HG03108 (cell line): ENCODE measurements at regions not wholly inside any gene's neighbourhood (a gene's known extent, or its start where the extent isn't known, plus 50 kb on each side); places are given as distances from the start of the nearest gene placed in this dataset.

Source experiments
- ATAC-seq: cut with Tn5 transposase; IDR thresholded peaks from one replicate; pipeline ENCODE4 v1.9.1; 2021; ENCODE audit warnings: moderate library complexity; ENCODE audit not compliant: unreplicated experiment

DNA sequence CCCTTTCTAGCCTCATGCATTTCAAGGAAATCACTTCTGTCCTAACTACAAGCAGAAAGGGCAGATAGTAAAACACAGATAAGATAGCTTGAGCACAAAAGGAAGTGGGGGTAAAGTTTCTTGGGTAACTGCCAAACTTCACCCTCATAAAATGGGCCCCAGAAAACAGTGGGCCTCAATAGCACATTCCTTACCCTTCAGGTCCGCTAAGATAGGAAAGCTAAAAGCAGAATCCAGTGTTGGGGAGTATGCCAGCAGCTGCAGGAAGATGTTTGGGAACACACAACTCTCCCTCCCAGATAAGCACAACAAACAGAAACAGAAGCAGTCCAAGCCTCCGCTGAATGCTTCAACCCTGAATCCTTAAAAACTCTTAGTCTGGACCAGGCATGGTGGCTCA is 110.9 kb upstream of the MGAT4C start:
- no peak for ATAC-seq

- ATAC-seq: no peak
These were observed 93.0 kb upstream of the MGAT4C start for GRCh38 chr12:86349196-86349595.

DNA sequence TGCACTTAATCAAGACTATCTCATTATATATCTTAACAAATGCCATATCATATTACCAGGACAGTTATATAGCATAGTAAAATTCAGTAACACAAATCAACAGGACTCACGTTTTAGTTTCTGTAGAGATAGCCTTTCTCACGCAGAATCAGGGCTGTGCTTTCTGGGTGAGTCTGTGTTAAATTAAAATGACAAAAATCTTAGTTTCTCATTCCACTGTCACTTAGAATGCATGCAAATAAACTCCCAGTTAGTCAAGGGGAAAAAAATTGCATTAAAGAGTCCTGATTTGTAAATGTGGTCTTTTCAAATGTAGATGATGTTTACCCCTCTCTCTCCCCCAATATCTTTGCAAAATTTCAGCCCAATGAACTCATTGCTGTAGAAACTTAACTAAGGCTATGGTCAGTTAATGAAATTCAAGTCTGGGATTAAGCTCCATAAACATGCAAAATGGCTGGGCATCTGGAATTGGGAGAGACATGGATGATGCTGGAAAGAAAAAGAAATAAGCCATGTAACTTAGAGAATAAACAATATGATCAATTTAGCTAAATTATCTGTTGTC is 77.8 kb upstream of the MGAT4C start:
- ATAC-seq: no peak

DNA sequence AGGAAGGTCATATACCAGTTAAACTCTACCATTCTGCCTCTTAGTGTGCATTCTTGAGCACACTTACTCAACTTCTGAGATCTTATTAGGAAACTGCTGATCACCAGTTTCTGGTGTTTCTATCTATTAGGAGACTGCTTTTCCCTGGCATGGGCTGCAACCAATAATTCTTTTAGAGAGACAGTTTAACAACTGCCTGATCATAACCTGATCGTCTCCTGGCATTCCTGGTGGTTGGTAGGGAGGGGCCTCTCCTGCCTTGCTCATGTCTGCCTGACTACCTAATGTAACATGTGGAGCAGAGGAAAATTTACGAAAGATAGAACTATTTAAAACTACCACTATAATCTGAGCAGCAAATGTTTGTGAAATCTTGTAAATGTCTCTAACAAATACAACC is 75.3 kb upstream of the MGAT4C start:
- no peak for ATAC-seq

DNA sequence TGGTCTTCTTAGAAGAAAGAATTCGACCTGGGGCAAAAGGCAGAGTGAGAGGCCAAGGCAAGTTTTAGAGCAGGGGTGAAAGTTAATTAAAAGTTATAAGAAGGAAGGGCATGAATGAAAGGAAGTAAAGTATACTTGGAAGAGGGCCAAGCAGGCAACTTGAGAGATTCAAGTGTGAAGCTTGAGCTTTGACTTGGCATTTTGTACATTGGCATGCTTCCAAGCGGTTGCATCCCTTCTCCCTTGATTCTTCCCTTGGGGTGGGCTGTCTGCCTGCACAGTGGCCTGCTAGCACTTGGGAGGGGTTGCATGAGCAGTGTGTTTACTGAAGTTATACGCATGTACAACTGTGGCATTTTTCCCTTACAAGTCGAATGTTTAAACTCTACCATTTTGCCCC is 74.8 kb upstream of the MGAT4C start:
- ATAC-seq: no peak

DNA sequence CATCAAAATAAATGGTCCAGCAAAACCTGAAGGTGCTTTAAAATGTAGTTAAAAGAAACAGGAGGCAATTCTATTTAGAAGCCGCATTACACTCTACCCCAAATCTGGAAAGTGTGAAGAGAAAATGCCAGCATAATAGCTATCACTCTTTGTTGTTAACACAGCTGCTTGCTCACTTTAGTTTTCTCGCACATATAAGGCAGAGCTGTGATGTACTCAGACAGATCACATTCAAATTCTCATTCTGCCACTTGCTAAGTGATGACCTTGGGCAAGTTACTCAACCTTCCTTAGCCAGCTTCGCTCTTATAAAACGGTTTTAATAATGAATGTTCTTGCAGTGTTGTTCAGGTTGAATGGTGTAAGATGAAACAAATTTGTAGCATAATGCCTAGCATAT is 56.0 kb upstream of the MGAT4C start:
- ATAC-seq: no peak
